GM23338 (cell line): ENCODE measurements at regions not wholly inside any gene's neighbourhood (a gene's known extent, or its start where the extent isn't known, plus 50 kb on each side); places are given as distances from the start of the nearest gene placed in this dataset.

Source experiments
- ATAC-seq: fragments of 200-7000 bp; cut with Tn5 transposase; 3 replicates; pipeline ENCODE4 v1.9.1; 2020
- DNase-seq: peaks from one replicate; pipeline ENCODE4 v3.0.0-alpha.2; 2015; ENCODE audit warnings: low spot score
- H2AFZ ChIP-seq: fragments of 200-600 bp; sonication (generic); 2 replicates; pipeline ENCODE4 v1.8.0; 2016; ENCODE audit warnings: antibody characterized with exemption, mild to moderate bottlenecking, moderate library complexity
- H3F3A ChIP-seq: fragments of 200-600 bp; sonication (generic); replicated peaks from 2 replicates; pipeline ENCODE4 v1.8.0; 2017; ENCODE audit warnings: antibody characterized with exemption, mixed run types, low read depth
- H3K27ac ChIP-seq: fragments of 200-600 bp; sonication (generic); 2 replicates; pipeline ENCODE4 v1.6.1; 2016; ENCODE audit warnings: low read depth
- H3K27me3 ChIP-seq: fragments of 200-600 bp; sonication (generic); 2 replicates; pipeline ENCODE4 v1.8.0; 2016; ENCODE audit warnings: mild to moderate bottlenecking, mixed run types, moderate library complexity; ENCODE audit not compliant: insufficient read depth
- H3K36me3 ChIP-seq: fragments of 200-600 bp; sonication (generic); 2 replicates; pipeline ENCODE4 v1.8.0; 2016; ENCODE audit warnings: mild to moderate bottlenecking; ENCODE audit not compliant: insufficient read depth
- H3K4me1 ChIP-seq: fragments of 200-600 bp; sonication (generic); 2 replicates; pipeline ENCODE4 v1.8.0; 2016; ENCODE audit warnings: mild to moderate bottlenecking, moderate library complexity; ENCODE audit not compliant: insufficient read depth
- H3K4me2 ChIP-seq: fragments of 200-600 bp; sonication (generic); 2 replicates; pipeline ENCODE4 v1.7.1; 2017; ENCODE audit warnings: mixed run types
- H3K4me3 ChIP-seq: fragments of 200-600 bp; sonication (generic); 2 replicates; pipeline ENCODE4 v1.6.1; 2016; ENCODE audit warnings: mixed run types
- H3K79me2 ChIP-seq: fragments of 200-600 bp; sonication (generic); replicated peaks from 2 replicates; pipeline ENCODE4 v1.8.0; 2017; ENCODE audit warnings: mild to moderate bottlenecking; ENCODE audit not compliant: insufficient read depth
- H3K9me2 ChIP-seq: fragments of 200-600 bp; sonication (generic); 2 replicates; pipeline ENCODE4 v1.8.0; 2017; ENCODE audit not compliant: insufficient read depth
- H4K20me1 ChIP-seq: fragments of 200-600 bp; sonication (generic); replicated peaks from 2 replicates; pipeline ENCODE4 v1.8.0; 2017; ENCODE audit warnings: mild to moderate bottlenecking; ENCODE audit not compliant: insufficient read depth
- H3K27ac Mint-ChIP-seq: 2 replicates; pipeline ENCODE4 v1.8.0; 2020; ENCODE audit warnings: inconsistent platforms, mild to moderate bottlenecking, moderate library complexity, mixed read lengths
- H3K27me3 Mint-ChIP-seq: 3 replicates; pipeline ENCODE4 v1.8.0; 2022; ENCODE audit warnings: low read depth, mild to moderate bottlenecking, moderate library complexity, mixed read lengths, inconsistent platforms; ENCODE audit not compliant: insufficient read depth, poor library complexity
- H3K36me3 Mint-ChIP-seq: 3 replicates; pipeline ENCODE4 v1.8.0; 2021; ENCODE audit warnings: low read depth, mild to moderate bottlenecking, inconsistent platforms, moderate library complexity, mixed read lengths
- H3K4me1 Mint-ChIP-seq: 3 replicates; pipeline ENCODE4 v1.8.0; 2020; ENCODE audit warnings: mild to moderate bottlenecking, inconsistent platforms, mixed read lengths
- H3K4me3 Mint-ChIP-seq: 3 replicates; pipeline ENCODE4 v1.8.0; 2021; ENCODE audit warnings: moderate library complexity, mild to moderate bottlenecking, inconsistent platforms, mixed read lengths
- H3K9me3 Mint-ChIP-seq: 3 replicates; pipeline ENCODE4 v1.8.0; 2020; ENCODE audit warnings: moderate library complexity, mild to moderate bottlenecking, inconsistent platforms, mixed read lengths
- CREB1 ChIP-seq: fragments of 250-450 bp; sonication (Bioruptor Pico); IDR thresholded peaks from 2 replicates; pipeline ENCODE4 v1.5.0; 2020; ENCODE audit warnings: low read depth, mild to moderate bottlenecking, moderate library complexity
- ETS1 ChIP-seq: IDR thresholded peaks from 2 replicates; pipeline ENCODE4 v1.6.1; 2016; ENCODE audit warnings: antibody characterized with exemption
- JUNB ChIP-seq: IDR thresholded peaks from one replicate; pipeline ENCODE4 v1.6.1; 2016; ENCODE audit warnings: antibody characterized with exemption; ENCODE audit not compliant: unreplicated experiment
- NANOG ChIP-seq: IDR thresholded peaks from 2 replicates; pipeline ENCODE4 v1.6.1; 2016; ENCODE audit warnings: antibody characterized with exemption, borderline replicate concordance
- POLR2AphosphoS5 ChIP-seq: IDR thresholded peaks from 2 replicates; pipeline ENCODE4 v1.6.1; 2016; ENCODE audit warnings: antibody characterized with exemption, low read depth
- REST ChIP-seq: IDR thresholded peaks from one replicate; pipeline ENCODE4 v1.6.1; 2018; ENCODE audit warnings: antibody characterized with exemption; ENCODE audit not compliant: unreplicated experiment
- STAT1 ChIP-seq: IDR thresholded peaks from one replicate; pipeline ENCODE4 v1.6.1; 2016; ENCODE audit warnings: antibody characterized with exemption; ENCODE audit not compliant: unreplicated experiment
- ZNF114 ChIP-seq: fragments of 250-450 bp; sonication (Bioruptor Pico); IDR thresholded peaks from 2 replicates; pipeline ENCODE4 v1.5.0; 2020; ENCODE audit warnings: mild to moderate bottlenecking, moderate library complexity
- ZNF331 ChIP-seq: fragments of 250-450 bp; sonication (Bioruptor Pico); IDR thresholded peaks from 2 replicates; pipeline ENCODE4 v1.5.0; 2020; ENCODE audit warnings: low read depth, mild to moderate bottlenecking, moderate library complexity
- ZNF462 ChIP-seq: fragments of 250-450 bp; sonication (Bioruptor Pico); IDR thresholded peaks from 2 replicates; pipeline ENCODE4 v1.5.0; 2020; ENCODE audit warnings: mild to moderate bottlenecking, moderate library complexity

- no peaks in the 10 kb centered on the region for H3K27me3 ChIP-seq
- H3K36me3 ChIP-seq, result no peaks in the 10 kb centered on the region
Observed at GRCh38 chr17:77449908-77450741, 309.4 kb downstream of the SEC14L1 start.

GRCh38 chr17:77450742-77451244 is 310.0 kb downstream of the SEC14L1 start:
- peaks cover 70% of the 10 kb centered on the region for H3K4me1 Mint-ChIP-seq
- TF ChIP-seq ZNF462 (CRISPR knock-in tag) (no peak), REST (no peak), JUNB (no peak), ETS1 (no peak), POLR2AphosphoS5 (no peak), ZNF114 (CRISPR knock-in tag) (no peak), STAT1 (no peak), CREB1 (CRISPR knock-in tag) (no peak), NANOG (no peak)

More at GRCh38 chr17:77449908-77450741, 309.4 kb downstream of the SEC14L1 start:
- Histone ChIP-seq H3K4me1 (peaks cover 40% of the 10 kb centered on the region), H3K27ac (no peak overlapping the region), H3K79me2 (peaks cover 75% of the 10 kb centered on the region), H4K20me1 (peaks cover 5% of the 10 kb centered on the region; the same call in 1 of the 2 replicates), H3F3A (peaks cover 6% of the 10 kb centered on the region; the same call in 1 of the 2 replicates), H3K9me2 (no peaks in the 10 kb centered on the region), H2AFZ (no peak overlapping the region), H3K4me2 (peak overlapping the region; percentile 100), H3K4me3 (peak overlapping the region; percentile 92)
- H3K4me3 Mint-ChIP-seq, result peak overlapping the region; percentile 90
- DNase-seq, result peak; percentile 62
- no peaks in the 10 kb centered on the region for H3K9me3 Mint-ChIP-seq
- no peaks in the 10 kb centered on the region; the same call in 2 of the 3 replicates for H3K36me3 Mint-ChIP-seq
- peak; percentile 39 for ATAC-seq
- TF ChIP-seq CREB1 (CRISPR knock-in tag) (0 out of 2 replicates have a peak, but pooled peaks have one; percentile 1), ZNF331 (CRISPR knock-in tag) (no peak)
- H3K27ac Mint-ChIP-seq, result no peak overlapping the region; the same call in 1 of the 2 replicates
- H3K27me3 Mint-ChIP-seq, result peaks cover 38% of the 10 kb centered on the region
- H3K4me1 Mint-ChIP-seq, result peaks cover 66% of the 10 kb centered on the region

More at GRCh38 chr17:77450742-77451244, 310.0 kb downstream of the SEC14L1 start:
- H2AFZ ChIP-seq, result no peak overlapping the region
- peaks cover 4% of the 10 kb centered on the region; the same call in 1 of the 3 replicates for H3K36me3 Mint-ChIP-seq
- H4K20me1 ChIP-seq, result peaks cover 9% of the 10 kb centered on the region; the same call in 1 of the 2 replicates
- H3K9me2 ChIP-seq, result no peaks in the 10 kb centered on the region
- H3K27ac Mint-ChIP-seq, result peak overlapping the region; percentile 75; the same call in 1 of the 2 replicates
- peaks cover 40% of the 10 kb centered on the region for H3K4me1 ChIP-seq
- H3K27me3 Mint-ChIP-seq, result peaks cover 35% of the 10 kb centered on the region
- no peaks in the 10 kb centered on the region for H3K27me3 ChIP-seq
- peaks cover 81% of the 10 kb centered on the region for H3K79me2 ChIP-seq
- peak overlapping the region; percentile 90 for H3K4me3 Mint-ChIP-seq
- no peak for DNase-seq
- peaks cover 6% of the 10 kb centered on the region; the same call in 1 of the 2 replicates for H3F3A ChIP-seq
- H3K36me3 ChIP-seq, result no peaks in the 10 kb centered on the region
- peak; percentile 2 for ATAC-seq
- peak overlapping the region; percentile 100 for H3K4me2 ChIP-seq
- no peaks in the 10 kb centered on the region for H3K9me3 Mint-ChIP-seq
- H3K4me3 ChIP-seq, result peak overlapping the region; percentile 92
- H3K27ac ChIP-seq, result peak overlapping the region; percentile 85; the same call in 1 of the 2 replicates
